ENCODE measurements at regions not wholly inside any gene's neighbourhood (a gene's known extent, or its start where the extent isn't known, plus 50 kb on each side); places are given as distances from the start of the nearest gene placed in this dataset.
"Not testable (repeated sequence)": the region's sequence is repeated elsewhere in the genome, so short reads cannot be mapped to it uniquely, and the experiment has no call there.

GRCh38 chr15:96151749-96152148 lies 178.8 kb upstream of the NR2F2 start:
- not testable (repeated sequence) for TF ChIP-seq CTCF (IDR thresholded peaks at IDR 0.05); ZFX (IDR thresholded peaks at IDR 0.05; ENCODE audit: borderline replicate concordance)

All from 22Rv1 (cell line).